Naive B cell (primary cell): ENCODE measurements at regions not wholly inside any gene's neighbourhood (a gene's known extent, or its start where the extent isn't known, plus 50 kb on each side); places are given as distances from the start of the nearest gene placed in this dataset.

ENCODE experiments used
- ATAC-seq, 2 donors: fragments of 150-1000 bp; cut with Tn5 transposase; 2 replicates each; pipeline ENCODE4 v1.10.0; 2021; ENCODE audit warnings: low read depth in 2 of 2, mild to moderate bottlenecking in 2 of 2, moderate library complexity in 2 of 2
- DNase-seq: peaks from one replicate; pipeline ENCODE4 v3.0.0; 2022
- H3K27ac Mint-ChIP-seq, 6 donors: one replicate each; pipeline ENCODE4 v1.8.0; 2020 to 2022; ENCODE audit warnings: mild to moderate bottlenecking in 6 of 6, mixed read lengths in 6 of 6, moderate library complexity in 5 of 6, inconsistent platforms in 2 of 6
- H3K27me3 Mint-ChIP-seq, 3 donors: one replicate each; pipeline ENCODE4 v1.8.0; 2021 to 2022; ENCODE audit warnings: mixed read lengths in 3 of 3, mild to moderate bottlenecking in 1 of 3
- H3K36me3 Mint-ChIP-seq, 2 donors: one replicate each; pipeline ENCODE4 v1.8.0; 2020 to 2022; ENCODE audit warnings: mixed read lengths in 2 of 2, inconsistent platforms in 1 of 2, mild to moderate bottlenecking in 1 of 2
- H3K4me1 Mint-ChIP-seq, 3 donors: one replicate each; pipeline ENCODE4 v1.8.0; 2020 to 2022; ENCODE audit warnings: mixed read lengths in 3 of 3, inconsistent platforms in 1 of 3, mild to moderate bottlenecking in 1 of 3, moderate library complexity in 1 of 3
- H3K4me3 Mint-ChIP-seq, 8 donors: one replicate each; pipeline ENCODE4 v1.8.0; 2020 to 2022; ENCODE audit warnings: mild to moderate bottlenecking in 8 of 8, mixed read lengths in 8 of 8, moderate library complexity in 8 of 8, inconsistent platforms in 2 of 8
- H3K9me3 Mint-ChIP-seq, 7 donors: one replicate each; pipeline ENCODE4 v1.8.0; 2020 to 2022; ENCODE audit warnings: mixed read lengths in 7 of 7, mild to moderate bottlenecking in 5 of 7, inconsistent platforms in 2 of 7, moderate library complexity in 1 of 7

- Mint-ChIP-seq H3K9me3 (peaks cover 2 to 9% (median 5%) of the 10 kb centered on the region in 7 donors), H3K36me3 (peaks cover 10 to 16% of the 10 kb centered on the region in 2 donors), H3K4me1 (peaks cover 45 to 54% (median 48%) of the 10 kb centered on the region in 3 donors), H3K27ac (peak overlapping the region in 1 of 6 donors; percentile 11), H3K27me3 (peaks cover 10 to 26% (median 13%) of the 10 kb centered on the region in 3 donors), H3K4me3 (peak overlapping the region in 1 of 8 donors; percentile 27)
- ATAC-seq (no peak), DNase-seq (no peak)
These were observed 72.3 kb upstream of the TMCC3 start for GRCh38 chr12:94722664-94723063.

GRCh38 chr12:94721173-94721572 is 70.8 kb upstream of the TMCC3 start:
- H3K27ac Mint-ChIP-seq, result peak overlapping the region in 5 of 6 donors; percentile 2 to 78 (median 32)
- ATAC-seq (peak; percentile 93 to 96), DNase-seq (peak; percentile 72)
- peaks cover 36 to 49% (median 41%) of the 10 kb centered on the region in 3 donors for H3K4me1 Mint-ChIP-seq
- H3K36me3 Mint-ChIP-seq, result peaks cover 0 to under 1% of the 10 kb centered on the region in 2 donors
- H3K27me3 Mint-ChIP-seq, result peaks cover 0 to 16% (median 10%) of the 10 kb centered on the region in 3 donors
- H3K4me3 Mint-ChIP-seq, result peak overlapping the region in 7 of 8 donors; percentile 36 to 85 (median 69)
- H3K9me3 Mint-ChIP-seq, result peaks cover 0 to 1% (median 0%) of the 10 kb centered on the region in 7 donors

GRCh38 chr12:94718114-94718513 is 67.8 kb upstream of the TMCC3 start:
- Mint-ChIP-seq H3K27ac (no peak overlapping the region), H3K27me3 (peaks cover 0 to 14% (median 10%) of the 10 kb centered on the region in 3 donors), H3K4me1 (peaks cover 33 to 36% (median 34%) of the 10 kb centered on the region in 3 donors), H3K9me3 (peaks cover 0 to 1% (median 0%) of the 10 kb centered on the region in 7 donors), H3K4me3 (no peak overlapping the region), H3K36me3 (peaks cover 0 to 4% of the 10 kb centered on the region in 2 donors)
- ATAC-seq (no peak), DNase-seq (no peak)

GRCh38 chr12:94717656-94718055 is 67.3 kb upstream of the TMCC3 start:
- peaks cover 0 to 4% of the 10 kb centered on the region in 2 donors for H3K36me3 Mint-ChIP-seq
- no peak overlapping the region for H3K4me3 Mint-ChIP-seq
- no peak overlapping the region for H3K27ac Mint-ChIP-seq
- ATAC-seq (no peak), DNase-seq (no peak)
- H3K9me3 Mint-ChIP-seq, result peaks cover 0 to 1% (median 0%) of the 10 kb centered on the region in 7 donors
- H3K4me1 Mint-ChIP-seq, result peaks cover 29 to 33% (median 29%) of the 10 kb centered on the region in 3 donors
- peaks cover 0 to 10% (median 10%) of the 10 kb centered on the region in 3 donors for H3K27me3 Mint-ChIP-seq

GRCh38 chr12:94717108-94717507 is 66.8 kb upstream of the TMCC3 start:
- Mint-ChIP-seq H3K4me1 (peaks cover 25 to 27% (median 26%) of the 10 kb centered on the region in 3 donors), H3K27me3 (peaks cover 0 to 10% (median 8%) of the 10 kb centered on the region in 3 donors), H3K27ac (peak overlapping the region in 1 of 6 donors; percentile 58), H3K9me3 (peaks cover 0 to 1% (median 0%) of the 10 kb centered on the region in 7 donors), H3K4me3 (no peak overlapping the region), H3K36me3 (peaks cover 0 to 4% of the 10 kb centered on the region in 2 donors)
- DNase-seq, result no peak
- no peak for ATAC-seq

- no peak for ATAC-seq
- Mint-ChIP-seq H3K27ac (no peak overlapping the region), H3K4me3 (no peak overlapping the region), H3K27me3 (peaks cover 0 to 9% (median 8%) of the 10 kb centered on the region in 3 donors), H3K9me3 (peaks cover 0 to 1% (median 0%) of the 10 kb centered on the region in 7 donors), H3K36me3 (peaks cover 0 to 4% of the 10 kb centered on the region in 2 donors), H3K4me1 (peaks cover 18 to 20% (median 19%) of the 10 kb centered on the region in 3 donors)
- DNase-seq, result no peak
These were observed 66.0 kb upstream of the TMCC3 start for GRCh38 chr12:94716339-94716738.

- DNase-seq (no peak), ATAC-seq (no peak)
- Mint-ChIP-seq H3K9me3 (peaks cover 0 to 1% (median 0%) of the 10 kb centered on the region in 7 donors), H3K4me3 (no peak overlapping the region), H3K27ac (no peak overlapping the region), H3K4me1 (peaks cover 9 to 21% (median 16%) of the 10 kb centered on the region in 3 donors), H3K36me3 (peaks cover 0 to 4% of the 10 kb centered on the region in 2 donors), H3K27me3 (peaks cover 0 to 8% (median 4%) of the 10 kb centered on the region in 3 donors)
These were observed 64.2 kb upstream of the TMCC3 start for GRCh38 chr12:94714378-94715114.

- peaks cover 0 to 4% of the 10 kb centered on the region in 2 donors for H3K36me3 Mint-ChIP-seq
- no peak for ATAC-seq
- DNase-seq, result no peak
- peak overlapping the region in 1 of 6 donors; percentile 18 for H3K27ac Mint-ChIP-seq
- no peak overlapping the region for H3K4me3 Mint-ChIP-seq
- peaks cover 6 to 16% (median 13%) of the 10 kb centered on the region in 3 donors for H3K4me1 Mint-ChIP-seq
- H3K27me3 Mint-ChIP-seq, result no peaks in the 10 kb centered on the region
- no peaks in the 10 kb centered on the region for H3K9me3 Mint-ChIP-seq
These were observed 62.6 kb upstream of the TMCC3 start for GRCh38 chr12:94712815-94713515.

GRCh38 chr12:94710933-94711332 is 60.6 kb upstream of the TMCC3 start:
- H3K9me3 Mint-ChIP-seq, result no peaks in the 10 kb centered on the region
- no peaks in the 10 kb centered on the region for H3K27me3 Mint-ChIP-seq
- H3K27ac Mint-ChIP-seq, result peak overlapping the region in 2 of 6 donors; percentile 49 to 82
- H3K36me3 Mint-ChIP-seq, result peaks cover 0 to 4% of the 10 kb centered on the region in 2 donors
- H3K4me3 Mint-ChIP-seq, result no peak overlapping the region
- peaks cover 14 to 26% (median 22%) of the 10 kb centered on the region in 3 donors for H3K4me1 Mint-ChIP-seq
- peak; percentile 76 to 82 for ATAC-seq
- peak; percentile 42 for DNase-seq

GRCh38 chr12:94707892-94708291 is 57.5 kb upstream of the TMCC3 start:
- Mint-ChIP-seq H3K36me3 (no peaks in the 10 kb centered on the region), H3K4me1 (peaks cover 36 to 39% (median 38%) of the 10 kb centered on the region in 3 donors), H3K4me3 (no peak overlapping the region), H3K9me3 (no peaks in the 10 kb centered on the region), H3K27ac (peak overlapping the region in 2 of 6 donors; percentile 9 to 90), H3K27me3 (no peaks in the 10 kb centered on the region)
- no peak for ATAC-seq
- no peak for DNase-seq

GRCh38 chr12:94707036-94707435 is 56.7 kb upstream of the TMCC3 start:
- DNase-seq, result no peak
- Mint-ChIP-seq H3K9me3 (no peaks in the 10 kb centered on the region), H3K27me3 (no peaks in the 10 kb centered on the region), H3K4me1 (peaks cover 40 to 44% (median 42%) of the 10 kb centered on the region in 3 donors), H3K27ac (peak overlapping the region in 1 of 6 donors; percentile 9), H3K4me3 (no peak overlapping the region), H3K36me3 (no peaks in the 10 kb centered on the region)
- ATAC-seq, result no peak

- DNase-seq (peak; percentile 26), ATAC-seq (peak; percentile 68 to 69)
- Mint-ChIP-seq H3K27ac (peak overlapping the region in 5 of 6 donors; percentile 8 to 72 (median 37)), H3K4me3 (peak overlapping the region in 1 of 8 donors; percentile 48), H3K36me3 (peaks cover 0 to 5% of the 10 kb centered on the region in 2 donors), H3K27me3 (no peaks in the 10 kb centered on the region), H3K4me1 (peaks cover 42 to 50% (median 45%) of the 10 kb centered on the region in 3 donors), H3K9me3 (no peaks in the 10 kb centered on the region)
These were observed 55.9 kb upstream of the TMCC3 start for GRCh38 chr12:94706250-94706661.

- Mint-ChIP-seq H3K9me3 (no peaks in the 10 kb centered on the region), H3K27me3 (no peaks in the 10 kb centered on the region), H3K36me3 (peaks cover 0 to 5% of the 10 kb centered on the region in 2 donors), H3K4me1 (peaks cover 41 to 48% (median 43%) of the 10 kb centered on the region in 3 donors), H3K27ac (peak overlapping the region in 2 of 6 donors; percentile 30 to 72), H3K4me3 (peak overlapping the region in 1 of 8 donors; percentile 48)
- DNase-seq, result no peak
- no peak for ATAC-seq
These were observed 55.3 kb upstream of the TMCC3 start for GRCh38 chr12:94705676-94706075.
